ENCODE measurements at regions not wholly inside any gene's neighbourhood (a gene's known extent, or its start where the extent isn't known, plus 50 kb on each side); places are given as distances from the start of the nearest gene placed in this dataset.

DNA sequence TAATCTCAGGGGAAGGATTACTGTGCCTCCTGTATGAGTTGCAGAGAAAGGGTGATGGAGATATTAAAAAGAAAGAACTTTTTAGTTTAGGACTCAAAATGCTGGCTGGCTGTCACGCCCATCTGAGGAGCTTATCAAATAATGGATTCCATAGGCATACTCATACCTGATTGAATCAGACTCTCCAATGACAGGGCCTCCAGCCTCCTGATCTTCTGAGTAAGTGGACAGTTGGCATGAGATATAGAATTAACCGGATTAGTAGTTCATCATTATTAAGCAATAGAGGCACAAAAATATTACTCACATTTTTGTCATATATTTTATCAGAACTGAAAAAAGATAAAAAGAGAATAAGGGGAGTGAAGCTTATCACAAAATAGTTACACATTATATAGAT, 157.0 kb upstream of the RASA1 start:
- Histone ChIP-seq H3K79me2 (replicated peaks; ENCODE audit: insufficient read depth, low read length) (no peaks in the 10 kb centered on the region), H3K27me3 (ENCODE audit: insufficient read depth, low read depth, low read length) (no peaks in the 10 kb centered on the region), H3K9me3 (ENCODE audit: low read length) (no peaks in the 10 kb centered on the region), H3K4me2 (ENCODE audit: low read length) (no peak overlapping the region), H2AFZ (ENCODE audit: low read depth, low read length) (no peak overlapping the region), H3K4me3 (ENCODE audit: low read length) (no peak overlapping the region), H3K9me2 (ENCODE audit: insufficient read depth, low read length) (no peaks in the 10 kb centered on the region), H3F3A (ENCODE audit: insufficient read depth, low read length, poor library complexity, severe bottlenecking) (no peaks in the 10 kb centered on the region), H3K27ac (ENCODE audit: low read length) (no peak overlapping the region), H3K9ac (ENCODE audit: low read length) (no peak overlapping the region), H4K20me1 (ENCODE audit: insufficient read depth) (no peaks in the 10 kb centered on the region), H3K36me3 (ENCODE audit: insufficient read depth, low read length) (no peaks in the 10 kb centered on the region)
- TF ChIP-seq EP300 (conservative IDR thresholded peaks at IDR 0.05; ENCODE audit: poor library complexity, severe bottlenecking) (no peak), POLR2AphosphoS5 (IDR thresholded peaks at IDR 0.05) (no peak), SMC3 (conservative IDR thresholded peaks at IDR 0.05; ENCODE audit: poor library complexity) (no peak), RAD21 (conservative IDR thresholded peaks at IDR 0.05) (no peak), MXI1 (conservative IDR thresholded peaks at IDR 0.05; ENCODE audit: poor library complexity, severe bottlenecking) (no peak), TAF1 (IDR thresholded peaks at IDR 0.05; ENCODE audit: low read depth) (no peak), EZH2 (IDR thresholded peaks at IDR 0.05; ENCODE audit: borderline replicate concordance, insufficient read depth, low read length, poor library complexity, severe bottlenecking) (no peak)
- TF ChIP-seq, protein P1, sequence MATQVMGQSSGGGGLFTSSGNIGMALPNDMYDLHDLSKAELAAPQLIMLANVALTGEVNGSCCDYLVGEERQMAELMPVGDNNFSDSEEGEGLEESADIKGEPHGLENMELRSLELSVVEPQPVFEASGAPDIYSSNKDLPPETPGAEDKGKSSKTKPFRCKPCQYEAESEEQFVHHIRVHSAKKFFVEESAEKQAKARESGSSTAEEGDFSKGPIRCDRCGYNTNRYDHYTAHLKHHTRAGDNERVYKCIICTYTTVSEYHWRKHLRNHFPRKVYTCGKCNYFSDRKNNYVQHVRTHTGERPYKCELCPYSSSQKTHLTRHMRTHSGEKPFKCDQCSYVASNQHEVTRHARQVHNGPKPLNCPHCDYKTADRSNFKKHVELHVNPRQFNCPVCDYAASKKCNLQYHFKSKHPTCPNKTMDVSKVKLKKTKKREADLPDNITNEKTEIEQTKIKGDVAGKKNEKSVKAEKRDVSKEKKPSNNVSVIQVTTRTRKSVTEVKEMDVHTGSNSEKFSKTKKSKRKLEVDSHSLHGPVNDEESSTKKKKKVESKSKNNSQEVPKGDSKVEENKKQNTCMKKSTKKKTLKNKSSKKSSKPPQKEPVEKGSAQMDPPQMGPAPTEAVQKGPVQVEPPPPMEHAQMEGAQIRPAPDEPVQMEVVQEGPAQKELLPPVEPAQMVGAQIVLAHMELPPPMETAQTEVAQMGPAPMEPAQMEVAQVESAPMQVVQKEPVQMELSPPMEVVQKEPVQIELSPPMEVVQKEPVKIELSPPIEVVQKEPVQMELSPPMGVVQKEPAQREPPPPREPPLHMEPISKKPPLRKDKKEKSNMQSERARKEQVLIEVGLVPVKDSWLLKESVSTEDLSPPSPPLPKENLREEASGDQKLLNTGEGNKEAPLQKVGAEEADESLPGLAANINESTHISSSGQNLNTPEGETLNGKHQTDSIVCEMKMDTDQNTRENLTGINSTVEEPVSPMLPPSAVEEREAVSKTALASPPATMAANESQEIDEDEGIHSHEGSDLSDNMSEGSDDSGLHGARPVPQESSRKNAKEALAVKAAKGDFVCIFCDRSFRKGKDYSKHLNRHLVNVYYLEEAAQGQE (IDR thresholded peaks at IDR 0.05; ENCODE audit: borderline replicate concordance) = no peak
- TF ChIP-seq, protein P2, sequence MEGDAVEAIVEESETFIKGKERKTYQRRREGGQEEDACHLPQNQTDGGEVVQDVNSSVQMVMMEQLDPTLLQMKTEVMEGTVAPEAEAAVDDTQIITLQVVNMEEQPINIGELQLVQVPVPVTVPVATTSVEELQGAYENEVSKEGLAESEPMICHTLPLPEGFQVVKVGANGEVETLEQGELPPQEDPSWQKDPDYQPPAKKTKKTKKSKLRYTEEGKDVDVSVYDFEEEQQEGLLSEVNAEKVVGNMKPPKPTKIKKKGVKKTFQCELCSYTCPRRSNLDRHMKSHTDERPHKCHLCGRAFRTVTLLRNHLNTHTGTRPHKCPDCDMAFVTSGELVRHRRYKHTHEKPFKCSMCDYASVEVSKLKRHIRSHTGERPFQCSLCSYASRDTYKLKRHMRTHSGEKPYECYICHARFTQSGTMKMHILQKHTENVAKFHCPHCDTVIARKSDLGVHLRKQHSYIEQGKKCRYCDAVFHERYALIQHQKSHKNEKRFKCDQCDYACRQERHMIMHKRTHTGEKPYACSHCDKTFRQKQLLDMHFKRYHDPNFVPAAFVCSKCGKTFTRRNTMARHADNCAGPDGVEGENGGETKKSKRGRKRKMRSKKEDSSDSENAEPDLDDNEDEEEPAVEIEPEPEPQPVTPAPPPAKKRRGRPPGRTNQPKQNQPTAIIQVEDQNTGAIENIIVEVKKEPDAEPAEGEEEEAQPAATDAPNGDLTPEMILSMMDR (IDR thresholded peaks at IDR 0.05; ENCODE audit: poor library complexity, severe bottlenecking) = no peak

DNA sequence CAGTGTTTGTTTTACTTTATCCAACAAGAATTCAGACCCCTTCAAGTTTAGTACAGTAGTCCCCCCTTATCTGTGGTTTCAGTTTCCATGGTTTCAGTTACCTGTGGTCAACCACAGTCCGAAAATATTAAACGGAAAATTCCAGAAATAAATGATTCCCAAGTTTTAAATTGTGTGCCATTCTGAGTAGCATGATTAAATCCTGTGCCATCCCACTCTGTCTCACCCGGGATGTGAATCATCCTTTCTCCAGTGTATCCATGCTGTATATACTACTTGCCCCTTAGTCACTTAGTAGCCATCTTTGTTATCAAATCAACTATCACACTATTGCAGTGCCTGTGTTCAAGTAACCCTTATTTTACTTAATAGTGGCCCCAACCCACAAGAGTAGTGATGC, 153.8 kb upstream of the RASA1 start:
- H3K9me3 ChIP-seq (ENCODE audit: low read length) = no peaks in the 10 kb centered on the region
- H4K20me1 ChIP-seq (ENCODE audit: insufficient read depth) = no peaks in the 10 kb centered on the region
- H3F3A ChIP-seq (ENCODE audit: insufficient read depth, low read length, poor library complexity, severe bottlenecking) = no peaks in the 10 kb centered on the region
- no peak overlapping the region for H2AFZ ChIP-seq (ENCODE audit: low read depth, low read length)
- H3K27ac ChIP-seq (ENCODE audit: low read length) = no peak overlapping the region
- no peak overlapping the region for H3K9ac ChIP-seq (ENCODE audit: low read length)
- no peak overlapping the region for H3K4me2 ChIP-seq (ENCODE audit: low read length)
- no peaks in the 10 kb centered on the region for H3K36me3 ChIP-seq (ENCODE audit: insufficient read depth, low read length)
- H3K4me3 ChIP-seq (ENCODE audit: low read length) = no peak overlapping the region
- H3K27me3 ChIP-seq (ENCODE audit: insufficient read depth, low read depth, low read length) = no peaks in the 10 kb centered on the region
- no peaks in the 10 kb centered on the region for H3K9me2 ChIP-seq (ENCODE audit: insufficient read depth, low read length)
- no peaks in the 10 kb centered on the region for H3K79me2 ChIP-seq (replicated peaks; ENCODE audit: insufficient read depth, low read length)
- TF ChIP-seq, protein P2 (IDR thresholded peaks at IDR 0.05; ENCODE audit: poor library complexity, severe bottlenecking) = no peak
- TF ChIP-seq POLR2AphosphoS5 (IDR thresholded peaks at IDR 0.05) = no peak
- TF ChIP-seq, protein P1 (IDR thresholded peaks at IDR 0.05; ENCODE audit: borderline replicate concordance) = no peak
- TF ChIP-seq EP300 (conservative IDR thresholded peaks at IDR 0.05; ENCODE audit: poor library complexity, severe bottlenecking) = no peak
- TF ChIP-seq MXI1 (conservative IDR thresholded peaks at IDR 0.05; ENCODE audit: poor library complexity, severe bottlenecking) = no peak
- no peak for TF ChIP-seq EZH2 (IDR thresholded peaks at IDR 0.05; ENCODE audit: borderline replicate concordance, insufficient read depth, low read length, poor library complexity, severe bottlenecking)
- TF ChIP-seq TAF1 (IDR thresholded peaks at IDR 0.05; ENCODE audit: low read depth) = no peak
- TF ChIP-seq SMC3 (conservative IDR thresholded peaks at IDR 0.05; ENCODE audit: poor library complexity) = no peak
- no peak for TF ChIP-seq RAD21 (conservative IDR thresholded peaks at IDR 0.05)

Measured in neural cell (in vitro differentiated cells).